H1 (cell line): ENCODE measurements at regions not wholly inside any gene's neighbourhood (a gene's known extent, or its start where the extent isn't known, plus 50 kb on each side); places are given as distances from the start of the nearest gene placed in this dataset.

ENCODE experiments used
- E2F6 ChIP-seq: IDR thresholded peaks from 2 replicates; pipeline ENCODE4 v1.6.1; 2012; ENCODE audit warnings: inconsistent platforms
- EP300 ChIP-seq, 2 experiments: IDR thresholded peaks; 1 replicate in 1 of 2; 2 replicates in 1 of 2; pipeline ENCODE4 v1.6.1; 2011 to 2012; ENCODE audit warnings: low read depth in 2 of 2, low read length in 2 of 2, mild to moderate bottlenecking in 2 of 2, borderline replicate concordance in 1 of 2, inconsistent platforms in 1 of 2, moderate library complexity in 1 of 2
- GTF2F1 ChIP-seq: IDR thresholded peaks from 2 replicates; pipeline ENCODE4 v1.6.1; 2012; ENCODE audit warnings: low read depth, low read length, improper control_type of control experiment, borderline replicate concordance
- PHF8 ChIP-seq: fragments of 200-600 bp; sonication (generic); conservative IDR thresholded peaks from 2 replicates; pipeline ENCODE4 v1.7.1; 2012; ENCODE audit warnings: low read depth, mild to moderate bottlenecking, inconsistent platforms, low read length, moderate library complexity
- POLR2A ChIP-seq, 2 experiments: IDR thresholded peaks; 1 replicate in 1 of 2; 2 replicates in 1 of 2; pipeline ENCODE4 v1.6.1; 2011; ENCODE audit warnings: low read depth in 2 of 2, low read length in 2 of 2, mild to moderate bottlenecking in 2 of 2; ENCODE audit errors: control extremely low read depth in 1 of 2
- RAD21 ChIP-seq, 2 experiments: IDR thresholded peaks in 1 of 2; conservative IDR thresholded peaks in 1 of 2; 2 replicates each; pipeline ENCODE4 v1.6.1; 2011; ENCODE audit warnings: low read depth in 2 of 2, low read length in 2 of 2, improper control_type of control experiment in 1 of 2, inconsistent platforms in 1 of 2, mild to moderate bottlenecking in 1 of 2, moderate library complexity in 1 of 2
- RXRA ChIP-seq: IDR thresholded peaks from 2 replicates; pipeline ENCODE4 v1.6.1; 2011; ENCODE audit warnings: low read depth, mild to moderate bottlenecking, low read length, moderate library complexity; ENCODE audit not compliant: insufficient read depth

DNA sequence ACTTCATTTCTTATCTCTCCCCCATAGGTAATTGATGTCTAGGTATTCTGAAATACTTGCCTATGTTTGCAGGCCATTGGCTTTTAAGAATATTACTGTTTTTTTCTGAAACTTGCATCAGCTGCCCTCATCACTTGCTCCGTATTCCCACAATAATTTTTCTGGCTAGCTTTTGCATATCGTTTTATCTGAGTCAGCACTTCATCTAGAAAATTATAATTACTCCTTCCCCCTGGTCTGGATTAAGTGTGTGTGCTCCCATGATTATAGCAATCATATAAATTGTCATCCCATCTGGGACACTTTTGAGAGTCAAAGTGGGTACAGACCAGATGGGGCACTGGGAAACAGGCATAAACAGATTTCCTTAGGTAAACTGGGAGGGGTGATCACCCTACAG lies 583.2 kb upstream of the B3GALT2 start (continued):
- TF ChIP-seq PHF8: no peak
- no peak for TF ChIP-seq RXRA
- TF ChIP-seq GTF2F1: no peak
- TF ChIP-seq POLR2A (IDR thresholded peaks at IDR 0.05; ENCODE audit: control extremely low read depth in 1 of 2, low read depth in 2 of 2, low read length in 2 of 2): no peak
- no peak for TF ChIP-seq EP300 (IDR thresholded peaks at IDR 0.05; ENCODE audit: borderline replicate concordance in 1 of 2, low read depth in 2 of 2, low read length in 2 of 2)
- TF ChIP-seq RAD21 (IDR thresholded peaks at IDR 0.05 in 1 of 2, conservative IDR thresholded peaks at IDR 0.05 in 1 of 2; ENCODE audit: low read depth in 2 of 2, low read length in 2 of 2): no peak
- no peak for TF ChIP-seq E2F6
